GM18502 (cell line): ENCODE measurements at regions not wholly inside any gene's neighbourhood (a gene's known extent, or its start where the extent isn't known, plus 50 kb on each side); places are given as distances from the start of the nearest gene placed in this dataset.
"Not testable (repeated sequence)": the region's sequence is repeated elsewhere in the genome, so short reads cannot be mapped to it uniquely, and the experiment has no call there.

Experiments
- ATAC-seq: cut with Tn5 transposase; IDR thresholded peaks from one replicate; pipeline ENCODE4 v1.9.1; 2021; ENCODE audit warnings: mild to moderate bottlenecking; ENCODE audit not compliant: unreplicated experiment, poor library complexity

GRCh38 chr2:190150413-190150812 is 87.9 kb upstream of the MSTN start:
- ATAC-seq, result no peak

GRCh38 chr2:190149908-190150307 is 87.4 kb upstream of the MSTN start:
- ATAC-seq, result no peak

GRCh38 chr2:190149200-190149599 is 86.7 kb upstream of the MSTN start:
- no peak for ATAC-seq

GRCh38 chr2:190146109-190146508 is 83.6 kb upstream of the MSTN start:
- ATAC-seq, result not testable (repeated sequence)

- ATAC-seq, result not testable (repeated sequence)
These were observed 77.9 kb upstream of the MSTN start for GRCh38 chr2:190140474-190140873.

GRCh38 chr2:190139371-190139770 is 76.8 kb upstream of the MSTN start:
- ATAC-seq, result no peak

- ATAC-seq, result no peak
These were observed 75.5 kb upstream of the MSTN start for GRCh38 chr2:190138032-190138431.

GRCh38 chr2:190137561-190137960 is 75.0 kb upstream of the MSTN start:
- ATAC-seq, result no peak

GRCh38 chr2:190136825-190137224 is 74.3 kb upstream of the MSTN start:
- ATAC-seq, result no peak

- ATAC-seq, result no peak
These were observed 73.7 kb upstream of the MSTN start for GRCh38 chr2:190136259-190136658.

- no peak for ATAC-seq
These were observed 67.1 kb upstream of the MSTN start for GRCh38 chr2:190129421-190130199.

GRCh38 chr2:190127651-190128050 is 65.1 kb upstream of the MSTN start:
- no peak for ATAC-seq

GRCh38 chr2:190126798-190127197 is 64.3 kb upstream of the MSTN start:
- ATAC-seq, result no peak

- no peak for ATAC-seq
These were observed 61.4 kb upstream of the MSTN start for GRCh38 chr2:190123956-190124355.

- ATAC-seq, result peak; percentile 77
These were observed 59.4 kb upstream of the MSTN start for GRCh38 chr2:190121971-190122370.

- ATAC-seq, result no peak
These were observed 58.8 kb upstream of the MSTN start for GRCh38 chr2:190121305-190121704.

- ATAC-seq, result no peak
These were observed 57.5 kb upstream of the MSTN start for GRCh38 chr2:190119923-190120590.

GRCh38 chr2:190119257-190119656 is 56.7 kb upstream of the MSTN start:
- no peak for ATAC-seq

- no peak for ATAC-seq
These were observed 54.8 kb upstream of the MSTN start for GRCh38 chr2:190117305-190117704.

GRCh38 chr2:190113000-190113399 is 50.5 kb upstream of the MSTN start:
- no peak for ATAC-seq
